ENCODE measurements at regions not wholly inside any gene's neighbourhood (a gene's known extent, or its start where the extent isn't known, plus 50 kb on each side); places are given as distances from the start of the nearest gene placed in this dataset.

GRCh38 chr9:95769909-95770433 is 105.5 kb upstream of the ERCC6L2 start:
- BruUV-seq (replicated peaks) = no TSS peak
- H2BK15ac ChIP-seq (ENCODE audit: low read depth, low read length) = no peak overlapping the region
- no peaks in the 10 kb centered on the region for H3K79me1 ChIP-seq (ENCODE audit: low read depth in 1 of 2, low read length in 2 of 2)
- no peaks in the 10 kb centered on the region for H3K9me1 ChIP-seq (ENCODE audit: insufficient read depth, low read length)
- ATAC-seq (ENCODE audit: low read depth) (no peak), DNase-seq (no peak)
- CTCF ChIA-PET = no interaction called here
- no peak overlapping the region for H3K4ac ChIP-seq (ENCODE audit: low read depth, low read length)
- no peak overlapping the region for H3K4me2 ChIP-seq (ENCODE audit: low read depth, low read length)
- H4K91ac ChIP-seq (ENCODE audit: insufficient read depth, low read depth, low read length) = no peak overlapping the region
- H3K27me3 ChIP-seq (ENCODE audit: control insufficient read depth, insufficient read depth, low read length) = peaks cover 25% of the 10 kb centered on the region
- no peaks in the 10 kb centered on the region for H3K36me3 ChIP-seq (ENCODE audit: control insufficient read depth, insufficient read depth, low read length)
- TF ChIP-seq RCOR1 (IDR thresholded peaks at IDR 0.05; ENCODE audit: insufficient replicate concordance, low read length) (no peak), NFE2L2 (IDR thresholded peaks at IDR 0.05; ENCODE audit: low read depth, low read length) (no peak), CTCF (conservative IDR thresholded peaks at IDR 0.05; ENCODE audit: low read depth, low read length) (no peak), MAFK (IDR thresholded peaks at IDR 0.05; ENCODE audit: low read depth, low read length) (no peak), RFX5 (IDR thresholded peaks at IDR 0.05; ENCODE audit: low read depth, low read length) (no peak)
- intact Hi-C loops (cut with micrococcal nuclease) = loop anchor here (5.0 kb wide), 1 partner anchor 107 kb away; the partner anchor contains the start of gene ERCC6L2
- peaks cover 22% of the 10 kb centered on the region for H3K4me1 ChIP-seq (ENCODE audit: control insufficient read depth, insufficient read depth, low read length)
- dilution Hi-C loops (cut with HindIII; ENCODE audit: low sequenced_read_pairs, unreplicated experiment) = no loop called here
- no peak overlapping the region for H3K27ac ChIP-seq (ENCODE audit: insufficient read depth, low read length)
- H3K4me3 ChIP-seq (ENCODE audit: insufficient read depth, low read depth, low read length) = no peak overlapping the region
- H3K56ac ChIP-seq (ENCODE audit: extremely low read depth, insufficient read depth, low read length) = no peak overlapping the region
- no peak overlapping the region for H2AK5ac ChIP-seq (ENCODE audit: low read depth, low read length)
- H2BK5ac ChIP-seq (ENCODE audit: low read depth, low read length, poor library complexity, severe bottlenecking) = no peak overlapping the region
- POLR2A ChIA-PET (ENCODE audit: unreplicated experiment) = no interaction called here
- H3K9ac ChIP-seq (ENCODE audit: low read depth, low read length) = no peak overlapping the region
- H4K20me1 ChIP-seq (ENCODE audit: insufficient read depth, low read length) = no peaks in the 10 kb centered on the region
- 97% methylated on average over 5 of the region's 6 CpGs; no CpG with 5 or more reads in 1 of the 2 experiments for WGBS, 2 experiments (ENCODE audit: extremely low coverage in 2 of 2, insufficient read length in 1 of 2)
- no peak overlapping the region for H4K5ac ChIP-seq (ENCODE audit: low read depth, low read length)
- H3K14ac ChIP-seq (replicated peaks; ENCODE audit: low read depth, low read length) = no peak overlapping the region
- H3K9me3 ChIP-seq (ENCODE audit: control insufficient read depth, insufficient read depth, low read length) = no peaks in the 10 kb centered on the region
- H3K23ac ChIP-seq (ENCODE audit: low read depth, low read length) = no peak overlapping the region
- no peak overlapping the region for H2BK20ac ChIP-seq (ENCODE audit: low read depth, low read length)
- H2AK9ac ChIP-seq (replicated peaks; ENCODE audit: low read depth, low read length, poor library complexity) = no peak overlapping the region
- no peak overlapping the region for H4K8ac ChIP-seq (ENCODE audit: low read depth in 2 of 2, low read length in 2 of 2)
- H3K18ac ChIP-seq (ENCODE audit: low read depth, low read length) = no peak overlapping the region
- no peak overlapping the region for H2BK120ac ChIP-seq (ENCODE audit: low read depth, low read length)
- in situ Hi-C loops (cut with MboI; ENCODE audit: low sequenced_read_pairs) = no loop called here
- no peak overlapping the region for H2AFZ ChIP-seq (replicated peaks; ENCODE audit: low read length, poor library complexity)
